Activated naive CD4-positive, alpha-beta T cell treated with anti-CD3 and anti-CD28 coated beads, Interleukin-2, amount 10 ng/mL, durations not matched to agents 7 days and 5 days (primary cell): ENCODE measurements at regions not wholly inside any gene's neighbourhood (a gene's known extent, or its start where the extent isn't known, plus 50 kb on each side); places are given as distances from the start of the nearest gene placed in this dataset.

ENCODE experiments used
- CTCF ChIA-PET: fragments of 350-600 bp; sonication (Branson Sonifier 250); formaldehyde crosslinking; loops from one replicate; lab custom pipeline; 2021; ENCODE audit warnings: antibody characterized with exemption; lab: Charles Lee
- DNase-seq: peaks from one replicate; pipeline ENCODE4 v3.0.0-alpha.2; 2020
- H3K27ac Mint-ChIP-seq: one replicate; pipeline ENCODE4 v1.8.0; 2021; ENCODE audit warnings: mild to moderate bottlenecking, moderate library complexity, mixed read lengths
- H3K27me3 Mint-ChIP-seq: one replicate; pipeline ENCODE4 v1.8.0; 2021; ENCODE audit warnings: mild to moderate bottlenecking, mixed read lengths
- H3K36me3 Mint-ChIP-seq: one replicate; pipeline ENCODE4 v1.8.0; 2021; ENCODE audit warnings: mixed read lengths
- H3K4me1 Mint-ChIP-seq: one replicate; pipeline ENCODE4 v1.8.0; 2021; ENCODE audit warnings: mixed read lengths
- H3K4me3 Mint-ChIP-seq: one replicate; pipeline ENCODE4 v1.8.0; 2021; ENCODE audit warnings: mild to moderate bottlenecking, moderate library complexity, mixed read lengths
- H3K9me3 Mint-ChIP-seq: one replicate; pipeline ENCODE4 v1.8.0; 2021; ENCODE audit warnings: mixed read lengths

DNA sequence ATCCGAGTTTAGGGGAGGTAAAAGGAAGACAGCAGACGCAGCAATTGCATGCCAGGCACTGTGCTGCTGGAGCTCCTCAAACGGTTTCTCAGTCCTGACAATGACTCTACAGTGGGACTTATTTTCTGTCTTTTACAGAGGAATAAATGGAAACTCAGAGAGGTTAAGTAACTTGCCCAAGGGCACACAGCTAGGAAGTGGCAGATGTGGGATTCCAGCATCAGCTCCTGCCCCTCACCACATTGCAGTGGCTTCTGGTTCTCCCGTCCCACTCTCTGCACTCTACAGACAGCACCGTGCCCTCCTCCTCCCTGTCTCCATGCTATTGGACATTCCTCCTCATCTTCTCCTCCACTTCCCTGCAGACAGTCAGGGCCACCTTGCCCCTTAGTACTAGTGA, 74.2 kb upstream of the KSR1 start:
- CTCF ChIA-PET: interaction anchor here (0.7 to 11.0 kb wide), 17 partner anchors 13 to 269 kb away, joined by 3 to 131 read pairs (median 6); no protein-coding TSS in a partner anchor
- Mint-ChIP-seq H3K4me1 (no peaks in the 10 kb centered on the region), H3K27ac (no peak overlapping the region), H3K27me3 (peaks cover 61% of the 10 kb centered on the region), H3K4me3 (no peak overlapping the region), H3K9me3 (no peaks in the 10 kb centered on the region), H3K36me3 (no peaks in the 10 kb centered on the region)
- no peak for DNase-seq

DNA sequence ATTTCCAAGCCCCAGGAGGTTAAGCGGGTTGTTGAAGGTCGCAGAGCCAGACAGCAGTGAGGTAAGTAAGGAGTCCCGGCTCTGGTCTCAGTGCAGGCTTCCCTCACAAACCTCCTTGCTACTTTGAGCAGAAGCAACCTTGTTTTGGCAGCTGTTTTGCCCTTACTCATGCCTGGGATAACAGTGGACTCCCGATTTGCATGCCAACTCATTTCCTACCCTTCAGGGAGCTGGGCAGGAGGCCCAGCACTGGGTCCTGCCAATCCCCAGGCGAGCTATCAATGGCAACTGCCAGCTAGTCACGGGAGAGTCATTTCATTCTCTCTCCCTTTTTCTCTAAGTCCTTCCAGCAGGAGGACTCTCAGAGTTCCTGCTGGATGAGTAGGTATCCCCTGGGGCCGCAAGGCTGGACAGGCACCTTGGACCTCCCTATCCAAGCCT, 72.0 kb upstream of the KSR1 start:
- DNase-seq: no peak
- no peak overlapping the region for H3K27ac Mint-ChIP-seq
- H3K9me3 Mint-ChIP-seq: no peaks in the 10 kb centered on the region
- H3K4me1 Mint-ChIP-seq: peaks cover 16% of the 10 kb centered on the region
- H3K36me3 Mint-ChIP-seq: no peaks in the 10 kb centered on the region
- no peak overlapping the region for H3K4me3 Mint-ChIP-seq
- peaks cover 49% of the 10 kb centered on the region for H3K27me3 Mint-ChIP-seq
- CTCF ChIA-PET: interaction anchor here (2.5 to 11.0 kb wide), 2 partner anchors 30 to 218 kb away, joined by 7 to 131 read pairs; no protein-coding TSS in a partner anchor

DNA sequence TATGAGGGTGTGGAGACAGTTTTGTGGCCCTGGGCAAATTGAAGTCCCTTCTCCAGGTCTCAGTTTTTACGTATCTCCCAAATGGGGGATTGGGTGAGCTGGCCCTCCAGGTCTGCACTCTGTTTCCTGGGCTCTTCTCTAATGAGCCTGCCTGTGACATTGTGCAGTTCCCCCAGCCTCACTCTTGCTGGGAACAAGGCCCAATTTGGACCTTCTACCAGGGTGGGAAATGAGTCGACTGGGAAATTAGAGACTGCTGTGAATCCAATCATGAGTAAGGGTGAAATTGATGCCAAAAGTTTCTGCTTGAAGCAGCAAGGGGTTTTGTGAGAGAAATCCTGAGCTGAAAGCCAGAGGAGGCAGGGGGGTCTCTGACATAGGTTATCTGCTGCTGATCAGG, 71.5 kb upstream of the KSR1 start:
- Mint-ChIP-seq H3K9me3 (no peaks in the 10 kb centered on the region), H3K27ac (no peak overlapping the region), H3K27me3 (peaks cover 45% of the 10 kb centered on the region), H3K36me3 (no peaks in the 10 kb centered on the region), H3K4me1 (peaks cover 19% of the 10 kb centered on the region), H3K4me3 (no peak overlapping the region)
- CTCF ChIA-PET: interaction anchor here (2.5 to 11.0 kb wide), 2 partner anchors 30 to 218 kb away, joined by 7 to 131 read pairs; no protein-coding TSS in a partner anchor
- no peak for DNase-seq

DNA sequence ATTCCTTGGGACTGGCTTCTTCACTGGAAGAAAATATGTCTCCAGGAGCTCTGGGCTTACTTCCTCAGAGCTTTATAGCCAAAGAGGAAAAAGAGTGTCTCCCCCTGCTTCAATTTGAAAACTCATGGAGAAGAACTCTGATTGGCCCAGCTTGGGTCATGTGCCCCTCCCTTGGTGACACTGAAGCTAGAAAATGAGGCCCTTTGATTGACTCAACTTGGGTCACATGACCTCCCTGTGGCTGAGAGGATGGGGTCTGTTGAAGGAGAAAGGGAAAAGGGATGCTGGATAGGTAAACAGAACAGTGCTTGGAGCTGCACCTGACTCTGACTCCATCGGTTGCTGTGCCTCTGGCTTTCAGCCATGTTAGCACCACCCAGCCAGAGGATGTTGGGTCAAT, 70.6 kb upstream of the KSR1 start:
- no peaks in the 10 kb centered on the region for H3K9me3 Mint-ChIP-seq
- H3K27me3 Mint-ChIP-seq: peaks cover 36% of the 10 kb centered on the region
- no peak for DNase-seq
- CTCF ChIA-PET: interaction anchor here (0.5 to 11.0 kb wide), 4 partner anchors 31 to 217 kb away, joined by 3 to 131 read pairs (median 5); no protein-coding TSS in a partner anchor
- H3K4me3 Mint-ChIP-seq: no peak overlapping the region
- H3K4me1 Mint-ChIP-seq: peaks cover 19% of the 10 kb centered on the region
- no peaks in the 10 kb centered on the region for H3K36me3 Mint-ChIP-seq
- no peak overlapping the region for H3K27ac Mint-ChIP-seq

DNA sequence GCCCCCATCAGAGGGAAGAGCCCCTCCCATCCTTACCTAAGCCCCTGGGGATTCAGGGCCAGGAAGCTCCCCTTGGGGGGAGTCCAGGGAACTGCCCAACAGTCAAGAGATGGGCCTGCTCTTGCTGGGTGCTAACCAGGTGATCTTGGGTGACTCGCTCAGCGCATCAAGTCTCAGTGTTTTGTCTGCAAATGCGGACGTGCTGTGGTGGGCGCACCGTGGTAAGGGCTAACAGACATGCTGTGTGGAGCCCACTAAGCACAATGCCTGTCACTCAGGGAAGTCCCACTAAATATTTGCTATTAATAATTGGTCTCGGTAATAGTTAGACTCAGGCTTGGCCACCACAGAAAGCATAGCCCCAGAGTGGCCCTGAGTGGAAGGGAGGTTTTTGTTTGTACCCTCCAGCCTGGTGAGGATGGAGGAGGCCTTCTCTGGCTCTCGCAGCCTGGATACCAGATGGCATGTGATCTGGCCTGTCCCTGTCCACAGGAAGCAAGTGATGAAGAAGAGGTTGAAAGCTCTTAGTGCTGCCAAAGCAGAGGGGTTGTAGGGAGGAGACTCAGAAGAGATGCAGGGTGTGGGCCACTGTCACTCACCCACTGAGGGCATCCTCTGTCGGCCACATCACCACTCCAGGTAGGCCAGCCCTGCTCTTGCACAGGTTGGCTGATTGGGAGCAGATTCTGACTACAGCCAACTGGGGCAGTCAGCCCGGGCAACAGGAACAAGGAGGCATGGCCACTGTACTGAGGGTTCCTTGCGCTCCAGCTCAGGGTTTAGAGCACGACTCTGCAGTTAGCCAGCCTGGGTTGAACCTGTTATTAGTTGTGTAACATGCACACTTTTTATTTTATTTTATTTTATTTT, 69.8 kb upstream of the KSR1 start:
- CTCF ChIA-PET: interaction anchor here (0.5 to 11.0 kb wide), 2 partner anchors 97 to 216 kb away, joined by 3 to 131 read pairs; no protein-coding TSS in a partner anchor

DNA sequence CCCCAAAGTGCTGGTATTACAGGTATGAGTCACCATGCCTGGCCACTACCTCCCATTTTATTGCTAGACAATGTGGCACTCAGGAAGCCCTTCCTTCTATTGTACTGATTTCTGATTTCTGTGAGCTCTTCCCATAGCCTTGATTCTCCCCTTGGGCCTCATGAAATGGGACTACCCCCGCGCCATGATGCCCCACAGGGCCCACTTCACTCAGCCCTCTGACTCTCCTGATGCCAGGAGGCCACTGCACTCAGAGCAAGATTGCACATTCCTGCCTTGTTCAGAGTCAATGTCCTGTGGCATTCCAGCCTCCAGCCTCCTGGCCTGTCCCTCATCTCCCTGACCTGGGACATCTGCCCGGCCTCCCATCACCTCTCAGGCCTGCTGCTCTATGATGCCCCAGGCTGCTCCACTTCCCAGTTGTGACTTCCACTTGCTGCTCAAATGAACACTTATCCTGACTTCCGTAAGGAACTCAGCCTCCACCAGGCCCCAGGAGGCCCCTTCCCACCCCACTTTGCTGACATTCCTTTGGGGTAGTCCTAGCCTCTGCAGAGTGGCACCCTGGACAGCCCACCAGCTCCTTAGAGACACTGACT, 66.6 kb upstream of the KSR1 start:
- Mint-ChIP-seq H3K36me3 (no peaks in the 10 kb centered on the region), H3K4me1 (peaks cover 19% of the 10 kb centered on the region), H3K9me3 (no peaks in the 10 kb centered on the region), H3K27ac (no peak overlapping the region), H3K4me3 (no peak overlapping the region), H3K27me3 (peaks cover 21% of the 10 kb centered on the region)
- CTCF ChIA-PET: interaction anchor here (11.0 kb wide), 1 partner anchor 213 kb away, joined by 131 read pairs; no protein-coding TSS in a partner anchor
- no peak for DNase-seq

More for the DNA sequence above, 69.8 kb upstream of the KSR1 start:
- H3K4me3 Mint-ChIP-seq: no peak overlapping the region
- H3K4me1 Mint-ChIP-seq: peaks cover 19% of the 10 kb centered on the region
- DNase-seq: no peak
- no peaks in the 10 kb centered on the region for H3K9me3 Mint-ChIP-seq
- H3K36me3 Mint-ChIP-seq: no peaks in the 10 kb centered on the region
- H3K27me3 Mint-ChIP-seq: peaks cover 29% of the 10 kb centered on the region
- H3K27ac Mint-ChIP-seq: no peak overlapping the region

DNA sequence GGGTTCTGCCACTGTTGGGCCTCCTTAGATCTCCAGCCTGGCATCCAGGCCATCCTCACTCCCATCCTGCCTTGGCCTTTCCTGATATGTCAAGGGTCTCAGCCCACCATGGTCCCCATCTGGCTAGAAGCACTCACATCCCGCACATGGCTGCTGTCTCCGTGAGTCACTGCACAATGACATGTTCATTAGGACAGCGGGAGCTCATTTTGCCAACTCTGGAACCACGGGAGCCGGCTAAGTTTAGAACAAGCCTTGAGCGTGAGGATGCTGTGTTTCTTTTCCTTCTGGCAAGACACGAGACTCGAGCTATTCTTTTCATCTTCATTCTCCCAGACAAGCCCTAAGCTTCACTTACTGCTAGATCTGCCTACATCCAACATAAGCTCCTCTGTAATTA, 65.7 kb upstream of the KSR1 start:
- Mint-ChIP-seq H3K9me3 (no peaks in the 10 kb centered on the region), H3K36me3 (no peaks in the 10 kb centered on the region), H3K27me3 (peaks cover 23% of the 10 kb centered on the region), H3K27ac (no peak overlapping the region), H3K4me1 (peaks cover 19% of the 10 kb centered on the region), H3K4me3 (no peak overlapping the region)
- DNase-seq: no peak
- CTCF ChIA-PET: interaction anchor here (1.2 kb wide), 1 partner anchor 36 kb away, joined by 3 read pairs; no protein-coding TSS in a partner anchor

DNA sequence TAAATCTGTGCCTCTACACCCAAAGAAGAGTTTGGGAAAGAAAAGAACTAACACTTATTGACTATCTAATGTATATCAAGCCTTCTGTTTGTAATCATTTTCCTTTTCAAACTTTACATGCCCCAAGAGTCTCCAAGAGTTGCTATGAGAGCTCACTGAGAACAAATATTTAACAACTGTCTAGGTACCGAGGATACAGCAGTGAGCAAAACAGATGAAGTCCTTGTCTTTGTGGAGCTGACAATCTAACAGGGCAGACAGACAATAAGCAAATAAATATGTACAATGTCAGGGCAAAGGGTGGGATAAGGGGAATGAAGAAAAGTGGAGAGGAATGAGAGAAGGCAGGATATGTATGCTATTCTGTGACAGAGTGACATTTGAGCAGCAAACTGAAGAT, 64.8 kb upstream of the KSR1 start:
- CTCF ChIA-PET: interaction anchor here (1.2 kb wide), 1 partner anchor 37 kb away, joined by 3 read pairs; no protein-coding TSS in a partner anchor
- Mint-ChIP-seq H3K4me1 (peaks cover 19% of the 10 kb centered on the region), H3K4me3 (no peak overlapping the region), H3K9me3 (no peaks in the 10 kb centered on the region), H3K36me3 (no peaks in the 10 kb centered on the region), H3K27ac (no peak overlapping the region), H3K27me3 (peaks cover 26% of the 10 kb centered on the region)
- no peak for DNase-seq

DNA sequence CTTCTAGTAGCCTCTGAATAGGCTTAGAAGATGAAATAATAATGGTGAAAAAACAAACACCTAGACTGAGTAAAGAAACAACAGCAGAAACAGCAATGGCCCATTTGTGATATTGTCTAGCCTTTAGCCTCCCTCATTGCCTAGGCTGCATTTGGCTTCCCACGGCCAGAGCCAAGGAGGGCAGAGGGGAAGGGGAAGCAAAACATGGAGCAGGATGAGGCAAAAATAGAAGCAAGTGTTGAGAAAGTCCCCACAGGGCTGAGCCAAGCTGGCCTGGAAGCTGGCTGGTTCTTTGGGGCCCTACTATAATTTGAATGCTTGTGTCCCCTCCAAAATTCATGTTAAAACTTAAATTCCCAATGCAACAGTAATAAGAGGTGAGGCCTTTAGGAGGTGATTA, 60.2 kb upstream of the KSR1 start:
- no peak overlapping the region for H3K27ac Mint-ChIP-seq
- no peaks in the 10 kb centered on the region for H3K36me3 Mint-ChIP-seq
- CTCF ChIA-PET: interaction anchor here (0.8 kb wide), 1 partner anchor 13 kb away, joined by 3 read pairs; no protein-coding TSS in a partner anchor
- no peaks in the 10 kb centered on the region for H3K9me3 Mint-ChIP-seq
- H3K4me3 Mint-ChIP-seq: no peak overlapping the region
- no peak for DNase-seq
- peaks cover 47% of the 10 kb centered on the region for H3K27me3 Mint-ChIP-seq
- H3K4me1 Mint-ChIP-seq: no peaks in the 10 kb centered on the region

DNA sequence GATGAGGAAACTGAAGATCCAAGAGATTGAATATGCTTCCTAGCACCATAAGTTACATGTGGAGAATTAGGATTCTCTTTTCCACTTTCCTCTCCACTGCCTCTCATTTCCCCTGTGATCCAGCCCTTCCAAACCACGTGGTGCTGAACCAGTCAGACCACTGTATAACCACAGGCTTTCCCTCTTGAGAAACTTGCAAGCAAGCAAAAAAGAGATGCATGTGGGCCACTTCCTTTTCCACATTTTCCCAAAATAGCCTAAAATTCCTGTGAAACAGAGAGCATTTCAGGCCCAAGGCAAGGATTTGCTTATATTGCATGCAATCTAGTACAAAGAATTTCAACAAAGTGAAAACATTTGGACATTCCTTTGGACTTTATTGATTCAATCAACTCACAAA, 59.3 kb upstream of the KSR1 start:
- H3K36me3 Mint-ChIP-seq: no peaks in the 10 kb centered on the region
- H3K27me3 Mint-ChIP-seq: peaks cover 49% of the 10 kb centered on the region
- no peaks in the 10 kb centered on the region for H3K9me3 Mint-ChIP-seq
- CTCF ChIA-PET: no interaction called here
- DNase-seq: no peak
- no peak overlapping the region for H3K27ac Mint-ChIP-seq
- H3K4me3 Mint-ChIP-seq: no peak overlapping the region
- no peaks in the 10 kb centered on the region for H3K4me1 Mint-ChIP-seq

DNA sequence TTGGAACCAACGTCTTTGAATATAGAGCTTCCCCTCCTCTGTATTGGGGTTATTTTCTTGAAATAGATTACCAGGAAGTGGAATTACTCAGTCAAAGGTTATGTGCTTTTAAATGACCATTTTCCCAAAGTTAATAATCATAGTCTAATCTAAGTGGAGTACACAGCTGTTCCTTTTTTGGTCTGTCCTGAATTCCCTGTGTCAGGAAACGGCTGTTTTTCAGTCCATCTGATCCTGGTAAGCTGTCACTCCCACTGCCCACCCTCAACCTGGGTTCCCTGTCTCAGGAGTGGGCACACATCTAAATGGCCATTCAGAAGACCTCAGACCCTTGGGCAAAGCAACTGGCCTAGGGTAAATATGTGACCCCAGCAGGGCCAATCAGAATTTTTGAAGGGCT, 57.6 kb upstream of the KSR1 start:
- Mint-ChIP-seq H3K27ac (no peak overlapping the region), H3K4me1 (no peaks in the 10 kb centered on the region), H3K9me3 (no peaks in the 10 kb centered on the region), H3K36me3 (no peaks in the 10 kb centered on the region), H3K4me3 (no peak overlapping the region), H3K27me3 (peaks cover 49% of the 10 kb centered on the region)
- DNase-seq: no peak
- CTCF ChIA-PET: interaction anchor here (1.2 kb wide), 1 partner anchor 13 kb away, joined by 4 read pairs; no protein-coding TSS in a partner anchor

DNA sequence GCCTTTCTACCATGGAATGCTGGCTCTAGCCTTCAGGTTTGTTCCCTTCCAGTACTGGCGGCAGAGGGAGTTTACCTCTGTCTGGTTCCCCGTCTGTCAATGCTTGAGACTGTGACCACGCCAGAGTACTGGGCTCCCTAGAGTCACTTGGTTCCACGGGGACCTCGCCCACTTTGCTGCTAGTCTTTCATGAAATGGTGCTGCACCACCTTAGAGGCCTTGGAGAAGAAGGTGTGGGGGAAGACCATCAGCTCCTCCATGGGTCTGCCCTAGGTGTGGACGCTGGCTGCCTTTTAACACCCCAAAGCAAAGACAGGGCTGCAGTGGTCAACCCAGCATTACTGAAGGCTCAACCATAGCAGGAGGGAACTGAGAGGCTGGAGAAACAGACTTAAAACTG, 55.3 kb upstream of the KSR1 start:
- CTCF ChIA-PET: interaction anchor here (0.6 kb wide), 2 partner anchors 79 to 353 kb away, joined by 3 read pairs; no protein-coding TSS in a partner anchor
- no peak for DNase-seq
- Mint-ChIP-seq H3K4me3 (no peak overlapping the region), H3K9me3 (no peaks in the 10 kb centered on the region), H3K27me3 (peaks cover 36% of the 10 kb centered on the region), H3K36me3 (no peaks in the 10 kb centered on the region), H3K4me1 (no peaks in the 10 kb centered on the region), H3K27ac (no peak overlapping the region)

DNA sequence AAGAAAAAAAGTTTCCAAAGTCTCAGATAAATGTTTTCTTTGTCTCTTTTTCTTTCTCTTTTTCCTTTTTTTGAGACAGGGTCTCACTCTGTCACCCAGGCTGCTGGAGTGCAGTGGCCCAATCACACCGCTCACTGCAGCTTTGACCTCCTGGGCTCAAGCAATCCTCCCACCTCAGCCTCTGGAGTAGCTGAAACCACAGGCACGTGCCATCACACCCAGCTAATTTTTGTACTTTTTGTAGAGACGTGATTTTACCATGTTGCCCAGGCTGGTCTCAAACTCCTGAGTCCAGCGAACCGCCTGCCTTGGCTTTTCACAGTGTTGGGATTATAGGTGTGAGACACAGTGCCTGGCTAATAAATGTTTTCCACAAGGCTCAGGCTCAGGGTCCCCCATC, 53.3 kb upstream of the KSR1 start:
- DNase-seq: no peak
- Mint-ChIP-seq H3K36me3 (no peaks in the 10 kb centered on the region), H3K4me3 (no peak overlapping the region), H3K9me3 (no peaks in the 10 kb centered on the region), H3K27ac (no peak overlapping the region), H3K4me1 (no peaks in the 10 kb centered on the region), H3K27me3 (peaks cover 29% of the 10 kb centered on the region)
- CTCF ChIA-PET: interaction anchor here (1.3 kb wide), 1 partner anchor 9 kb away, joined by 4 read pairs; no protein-coding TSS in a partner anchor

DNA sequence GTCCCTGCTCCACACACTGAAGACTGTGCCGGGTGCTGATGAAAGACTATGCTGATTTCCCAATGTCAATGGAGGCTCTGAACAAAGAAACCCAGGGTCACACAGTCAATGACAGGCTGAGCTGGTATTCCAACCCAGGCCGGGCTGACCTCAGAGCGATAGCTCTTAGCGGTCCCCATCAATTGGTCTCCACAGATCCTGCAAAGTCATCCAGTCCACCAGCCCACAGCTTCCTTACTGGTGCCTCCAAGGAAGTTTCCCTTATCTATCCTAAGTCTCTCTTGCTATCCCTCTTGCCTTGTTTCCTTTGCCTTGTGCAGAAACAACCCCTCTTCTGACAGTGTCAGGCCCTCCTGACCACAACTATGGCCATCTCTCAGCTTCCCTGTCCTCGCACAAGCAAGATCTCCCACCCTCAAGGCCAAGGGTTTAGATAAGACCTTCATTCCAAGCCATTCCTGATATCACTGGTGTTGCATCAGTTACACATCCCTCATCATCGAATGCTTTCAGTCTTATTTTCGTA, 52.7 kb upstream of the KSR1 start:
- CTCF ChIA-PET: no interaction called here
- peaks cover 30% of the 10 kb centered on the region for H3K27me3 Mint-ChIP-seq
- H3K36me3 Mint-ChIP-seq: no peaks in the 10 kb centered on the region
- H3K27ac Mint-ChIP-seq: no peak overlapping the region
- no peak overlapping the region for H3K4me3 Mint-ChIP-seq
- no peak for DNase-seq
- H3K4me1 Mint-ChIP-seq: no peaks in the 10 kb centered on the region
- no peaks in the 10 kb centered on the region for H3K9me3 Mint-ChIP-seq
